H1 (cell line): ENCODE measurements at regions not wholly inside any gene's neighbourhood (a gene's known extent, or its start where the extent isn't known, plus 50 kb on each side); places are given as distances from the start of the nearest gene placed in this dataset.

Source experiments
- CTCF ChIA-PET: fragments of 300-600 bp; sonication (Branson Sonifier 250); formaldehyde crosslinking; loops from one replicate; lab custom pipeline; 2021; ENCODE audit not compliant: partially characterized antibody; lab: Charles Lee
- POLR2A ChIA-PET: fragments of 300-600 bp; sonication (Branson Sonifier 250); formaldehyde crosslinking; loops from one replicate; lab custom pipeline; 2021; ENCODE audit warnings: inconsistent platforms; ENCODE audit not compliant: partially characterized antibody; lab: Charles Lee
- DNase-seq, 2 experiments: peaks; one replicate each; pipeline versions ENCODE4 v3.0.0 to v3.0.0-alpha.2; 2010 to 2022; ENCODE audit warnings: low spot score in 2 of 2, low read depth in 1 of 2, mixed read lengths in 1 of 2
- FAIRE-seq: peaks from 2 replicates; lab custom pipeline; 2011; peaks lifted over from hg19 to GRCh38; lab: Jason Lieb, UNC
- H2AFZ ChIP-seq: 2 replicates; pipeline ENCODE4 v1.8.1; 2012; ENCODE audit warnings: low read length, inconsistent platforms
- H2AK5ac ChIP-seq: 2 replicates; pipeline ENCODE4 v1.6.1; 2013; ENCODE audit warnings: low read depth, low read length
- H2BK120ac ChIP-seq: replicated peaks from 2 replicates; pipeline ENCODE3; 2013; ENCODE audit warnings: low read depth, low read length, inconsistent platforms
- H2BK12ac ChIP-seq: 2 replicates; pipeline ENCODE4 v1.6.1; 2013; ENCODE audit warnings: low read depth, low read length
- H2BK15ac ChIP-seq: 2 replicates; pipeline ENCODE4 v1.6.1; 2013; ENCODE audit warnings: low read length
- H2BK20ac ChIP-seq: 2 replicates; pipeline ENCODE4 v1.6.1; 2013; ENCODE audit warnings: low read length
- H2BK5ac ChIP-seq: 2 replicates; pipeline ENCODE4 v1.6.1; 2013; ENCODE audit warnings: low read depth, low read length
- H3K14ac ChIP-seq: 2 replicates; pipeline ENCODE4 v1.6.1; 2013; ENCODE audit warnings: inconsistent platforms; ENCODE audit not compliant: insufficient read length
- H3K18ac ChIP-seq: 2 replicates; pipeline ENCODE4 v1.6.1; 2013; ENCODE audit warnings: low read length; ENCODE audit errors: extremely low read depth
- H3K23ac ChIP-seq: 2 replicates; pipeline ENCODE4 v1.6.1; 2013; ENCODE audit warnings: inconsistent platforms; ENCODE audit not compliant: insufficient read length
- H3K23me2 ChIP-seq: 2 replicates; pipeline ENCODE4 v1.6.1; 2013; ENCODE audit warnings: low read depth, low read length
- H3K27ac ChIP-seq: 2 replicates; pipeline ENCODE4 v1.6.1; 2011; ENCODE audit warnings: low read depth, low read length, inconsistent platforms
- H3K27me3 ChIP-seq, 4 experiments: replicated peaks in 1 of 4; 1 replicate in 1 of 4; 2 replicates in 3 of 4; pipeline versions ENCODE4 v1.6.1 to v1.8.1; 2011 to 2013; ENCODE audit warnings: low read length in 3 of 4, mild to moderate bottlenecking in 3 of 4, inconsistent platforms in 2 of 4, mixed read lengths in 2 of 4, moderate library complexity in 1 of 4; ENCODE audit not compliant: control insufficient read depth in 3 of 4, insufficient read depth in 3 of 4; ENCODE audit errors: extremely low read depth in 1 of 4
- H3K36me3 ChIP-seq, 4 experiments: 2 replicates each; pipeline versions ENCODE4 v1.6.1 to v1.8.1; 2011 to 2013; ENCODE audit warnings: mild to moderate bottlenecking in 4 of 4, low read length in 3 of 4, moderate library complexity in 2 of 4, control low read depth in 1 of 4, inconsistent platforms in 1 of 4; ENCODE audit not compliant: insufficient read depth in 4 of 4, control insufficient read depth in 2 of 4
- H3K4ac ChIP-seq: replicated peaks from 2 replicates; pipeline ENCODE3; 2013; ENCODE audit warnings: low read length, low read depth, mixed read lengths, inconsistent platforms; ENCODE audit not compliant: insufficient read length
- H3K4me1 ChIP-seq, 4 experiments: replicated peaks in 1 of 4; 1 replicate in 1 of 4; 2 replicates in 3 of 4; pipeline versions ENCODE4 v1.6.1 to v1.8.1; 2011 to 2013; ENCODE audit warnings: low read length in 3 of 4, inconsistent platforms in 2 of 4, mixed read lengths in 1 of 4; ENCODE audit not compliant: insufficient read depth in 4 of 4, control insufficient read depth in 3 of 4
- H3K4me2 ChIP-seq, 2 experiments: 2 replicates each; pipeline versions ENCODE4 v1.6.1 to v1.8.1; 2011 to 2013; ENCODE audit warnings: low read depth in 2 of 2, low read length in 2 of 2, control low read depth in 1 of 2, inconsistent platforms in 1 of 2, mild to moderate bottlenecking in 1 of 2; ENCODE audit not compliant: insufficient read depth in 1 of 2
- H3K4me3 ChIP-seq, 4 experiments: fragments of 200-600, 300-600 bp in 1 of 4; sonication (generic), shearing (Covaris generic), sonication (Bioruptor Twin) in 1 of 4; 2 replicates each; pipeline versions ENCODE4 v1.5.1 to v1.8.1; 2011 to 2016; ENCODE audit warnings: low read length in 4 of 4, low read depth in 3 of 4, control low read depth in 2 of 4, inconsistent platforms in 2 of 4, mild to moderate bottlenecking in 2 of 4, mixed read lengths in 1 of 4, moderate library complexity in 1 of 4; ENCODE audit not compliant: insufficient read depth in 2 of 4; ENCODE audit errors: extremely low read depth in 1 of 4
- H3K56ac ChIP-seq: replicated peaks from 2 replicates; pipeline ENCODE3; 2013; ENCODE audit warnings: low read depth, mild to moderate bottlenecking, mixed read lengths, low read length, inconsistent platforms; ENCODE audit not compliant: insufficient read length
- H3K79me1 ChIP-seq: 2 replicates; pipeline ENCODE4 v1.6.1; 2013; ENCODE audit warnings: low read depth, low read length, control low read depth
- H3K79me2 ChIP-seq, 2 experiments: 2 replicates each; pipeline versions ENCODE4 v1.6.1 to v1.8.1; 2012 to 2013; ENCODE audit warnings: low read length in 2 of 2, mild to moderate bottlenecking in 2 of 2, inconsistent platforms in 1 of 2; ENCODE audit not compliant: insufficient read depth in 2 of 2, control insufficient read depth in 1 of 2
- H3K9ac ChIP-seq, 4 experiments: replicated peaks in 1 of 4; 1 replicate in 1 of 4; 2 replicates in 3 of 4; pipeline versions ENCODE4 v1.6.1 to v1.8.1; 2011 to 2013; ENCODE audit warnings: low read depth in 3 of 4, low read length in 3 of 4, control low read depth in 2 of 4, mild to moderate bottlenecking in 2 of 4, moderate library complexity in 2 of 4, inconsistent platforms in 1 of 4; ENCODE audit errors: extremely low read depth in 1 of 4
- H3K9me3 ChIP-seq, 2 experiments: 2 replicates each; pipeline versions ENCODE4 v1.6.1 to v1.8.1; 2012 to 2013; ENCODE audit warnings: mild to moderate bottlenecking in 2 of 2, moderate library complexity in 2 of 2, control low read depth in 1 of 2, inconsistent platforms in 1 of 2, low read depth in 1 of 2, low read length in 1 of 2, mixed read lengths in 1 of 2; ENCODE audit not compliant: insufficient read depth in 2 of 2
- H4K20me1 ChIP-seq, 2 experiments: replicated peaks in 1 of 2; 2 replicates each; pipeline versions ENCODE3 to v1.8.1; 2011 to 2013; ENCODE audit warnings: inconsistent platforms in 2 of 2, low read length in 2 of 2, mild to moderate bottlenecking in 1 of 2; ENCODE audit not compliant: insufficient read depth in 2 of 2, control insufficient read depth in 1 of 2
- H4K5ac ChIP-seq: 2 replicates; pipeline ENCODE4 v1.6.1; 2013; ENCODE audit warnings: low read length, low read depth, mixed read lengths, inconsistent platforms; ENCODE audit not compliant: insufficient read length
- H4K8ac ChIP-seq: 2 replicates; pipeline ENCODE4 v1.8.0; 2013; ENCODE audit warnings: mild to moderate bottlenecking, moderate library complexity, low read length, inconsistent platforms; ENCODE audit not compliant: insufficient read depth; ENCODE audit errors: extremely low read depth
- H4K91ac ChIP-seq: replicated peaks from 2 replicates; pipeline ENCODE3; 2013; ENCODE audit warnings: low read length, mixed read lengths, inconsistent platforms; ENCODE audit not compliant: insufficient read length
- E2F6 ChIP-seq: IDR thresholded peaks from 2 replicates; pipeline ENCODE4 v1.6.1; 2012; ENCODE audit warnings: inconsistent platforms
- GTF2F1 ChIP-seq: IDR thresholded peaks from 2 replicates; pipeline ENCODE4 v1.6.1; 2012; ENCODE audit warnings: low read depth, low read length, improper control_type of control experiment, borderline replicate concordance
- KDM5A ChIP-seq: fragments of 200-600 bp; IDR thresholded peaks from 2 replicates; pipeline ENCODE4 v1.7.1; 2012; ENCODE audit warnings: mild to moderate bottlenecking, low read length, inconsistent platforms, mixed read lengths
- SIRT6 ChIP-seq: IDR thresholded peaks from one replicate; pipeline ENCODE4 v1.7.1; 2012; ENCODE audit warnings: low read length, inconsistent platforms
- SUZ12 ChIP-seq: fragments of 200-600 bp; sonication (generic); IDR thresholded peaks from 2 replicates; pipeline ENCODE4 v1.6.1; 2012; ENCODE audit warnings: mild to moderate bottlenecking, inconsistent platforms, low read length, moderate library complexity, mixed read lengths
- TAF1 ChIP-seq: IDR thresholded peaks from 2 replicates; pipeline ENCODE4 v1.6.1; 2011; ENCODE audit warnings: mild to moderate bottlenecking, low read depth, low read length
- TBP ChIP-seq: IDR thresholded peaks from 2 replicates; pipeline ENCODE4 v1.6.1; 2011; ENCODE audit warnings: low read depth, low read length, improper control_type of control experiment
- WGBS, 2 experiments: shearing (Covaris generic) in 1 of 2; methylation state at CpG; one replicate each; pipeline versions ENCODE4 v1.1.6 to v1.1.7; 2013 to 2015; ENCODE audit warnings: low lambda C conversion rate in 2 of 2, mixed read lengths in 2 of 2, inconsistent platforms in 1 of 2, low coverage in 1 of 2, missing lambda C conversion rate in 1 of 2; ENCODE audit not compliant: insufficient replicate concordance in 2 of 2, insufficient coverage in 1 of 2, insufficient read length in 1 of 2; ENCODE audit errors: extremely low coverage in 1 of 2, missing lambda C conversion rate in 1 of 2; 5-methylcytosine and 5-hydroxymethylcytosine counted together

DNA sequence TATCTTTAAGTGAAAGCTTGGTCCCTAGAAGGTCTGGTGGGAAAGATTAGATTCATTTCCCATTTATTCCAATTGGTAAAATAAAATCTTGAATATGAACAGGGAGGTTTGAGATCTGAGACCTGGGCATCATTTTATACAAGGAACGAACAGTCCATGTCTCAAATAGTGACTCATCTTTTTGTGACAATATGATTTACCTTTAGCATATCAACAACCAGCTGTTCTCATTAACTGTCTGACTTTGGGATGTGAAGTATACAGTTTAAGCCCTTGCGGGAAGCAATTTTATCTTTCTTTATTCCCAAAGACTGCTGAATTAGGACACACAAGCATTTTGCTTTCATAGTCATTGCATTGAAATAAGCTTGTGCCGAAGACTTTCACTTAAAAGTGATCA, 691.6 kb downstream of the ETS1 start:
- POLR2A ChIA-PET = no interaction called here
- Histone ChIP-seq H3K23ac (no peak overlapping the region), H3K9ac (no peak overlapping the region), H2BK20ac (no peak overlapping the region), H3K4me3 (no peak overlapping the region)
- no peak for TF ChIP-seq TAF1
- TF ChIP-seq SUZ12 = no peak
- TF ChIP-seq E2F6 = no peak
- TF ChIP-seq KDM5A = no peak
- no peak for TF ChIP-seq GTF2F1
- TF ChIP-seq SIRT6 = no peak
- TF ChIP-seq TBP = no peak
- TF ChIP-seq, all 59 proteins: peak for 0
- no peak overlapping the region for H3K14ac ChIP-seq
- no peak overlapping the region for H3K4ac ChIP-seq
- no peak overlapping the region for H3K18ac ChIP-seq
- no peak overlapping the region for H2BK120ac ChIP-seq
- no peak overlapping the region for H3K27ac ChIP-seq
- no peak overlapping the region for H4K8ac ChIP-seq
- no peaks in the 10 kb centered on the region for H3K23me2 ChIP-seq
- no peak overlapping the region for H2BK12ac ChIP-seq
- H4K91ac ChIP-seq = no peak overlapping the region
- H2BK15ac ChIP-seq = no peak overlapping the region
- H4K20me1 ChIP-seq = no peaks in the 10 kb centered on the region
- H3K27me3 ChIP-seq = no peaks in the 10 kb centered on the region
- no peak overlapping the region for H2AFZ ChIP-seq
- WGBS, 2 experiments = 91% methylated on average over 3 of the region's 3 CpGs; no CpG with 5 or more reads in 1 of the 2 experiments
- no peaks in the 10 kb centered on the region; a peak in 1 of 7 replicates for H3K4me1 ChIP-seq
- peaks cover 11% of the 10 kb centered on the region in 2 experiments for H3K9me3 ChIP-seq
- no peak overlapping the region for H3K4me2 ChIP-seq
- no peak for FAIRE-seq
- CTCF ChIA-PET = interaction anchor here (1.7 kb wide), 1 partner anchor 52 kb away, joined by 5 read pairs; no protein-coding TSS in a partner anchor
- no peak overlapping the region for H4K5ac ChIP-seq
- H3K36me3 ChIP-seq = peaks cover 0 to 6% (median 0%) of the 10 kb centered on the region in 4 experiments; a peak in 2 of 8 replicates
- no peak overlapping the region for H3K56ac ChIP-seq
- H3K79me1 ChIP-seq = no peaks in the 10 kb centered on the region
- H2BK5ac ChIP-seq = no peak overlapping the region
- H2AK5ac ChIP-seq = no peak overlapping the region
- no peaks in the 10 kb centered on the region for H3K79me2 ChIP-seq
- DNase-seq = no peak
